Motor neuron (in vitro differentiated cells): ENCODE measurements at regions not wholly inside any gene's neighbourhood (a gene's known extent, or its start where the extent isn't known, plus 50 kb on each side); places are given as distances from the start of the nearest gene placed in this dataset.

ENCODE experiments used
- ATAC-seq, 8 experiments: fragments of 200-7000 bp; cut with Tn5 transposase; replicated peaks in 6 of 8; 2 replicates each; pipeline ENCODE4 v1.8.0; 2021; ENCODE audit warnings: mild to moderate bottlenecking in 8 of 8, moderate library complexity in 8 of 8
- H3K27ac ChIP-seq, 2 donors: fragments of 250-450 bp; sonication (Bioruptor Pico); 2 replicates each; pipeline ENCODE4 v1.9.0; 2021; ENCODE audit warnings: antibody characterized with exemption in 2 of 2, mild to moderate bottlenecking in 2 of 2, moderate library complexity in 1 of 2
- H3K4me1 ChIP-seq, 2 donors: fragments of 250-450 bp; sonication (Bioruptor Pico); replicated peaks in 1 of 2; 2 replicates each; pipeline ENCODE4 v1.6.1; 2021; ENCODE audit warnings: antibody characterized with exemption in 2 of 2, mild to moderate bottlenecking in 2 of 2, moderate library complexity in 1 of 2
- H3K4me3 ChIP-seq, 5 donors: fragments of 250-450 bp; sonication (Bioruptor Pico); 2 replicates each; pipeline ENCODE4 v1.9.0; 2021; ENCODE audit warnings: antibody characterized with exemption in 5 of 5, mild to moderate bottlenecking in 5 of 5, moderate library complexity in 4 of 5
- WGBS, 10 experiments: fragments of 450-650 bp; shearing (Covaris generic); methylation state at CpG; one replicate each; pipeline ENCODE4 v1.0.0; 2022; 5-methylcytosine and 5-hydroxymethylcytosine counted together
- in situ Hi-C, 9 experiments: fragments of 400-800 bp; cut with MboI; loops; one replicate each; pipeline ENCODE4 v1.15.0; 2021; ENCODE audit warnings: low sequenced_read_pairs in 9 of 9, low pct_unique_long_range_greater_than_20kb in 2 of 9; ENCODE audit not compliant: unreplicated experiment in 9 of 9

GRCh38 chr3:161156936-161157335 lies 51.8 kb upstream of the B3GALNT1 start:
- no peaks in the 10 kb centered on the region for H3K4me1 ChIP-seq
- ATAC-seq: no peak
- no peak overlapping the region for H3K27ac ChIP-seq
- H3K4me3 ChIP-seq: no peak overlapping the region
- in situ Hi-C loops: no loop called here
- WGBS, 10 experiments: 53 to 92% (median 80%) methylated on average over 1 to 5 of the region's 5 CpGs

- H3K27ac ChIP-seq: no peak overlapping the region
- H3K4me1 ChIP-seq: no peaks in the 10 kb centered on the region
- no peak for ATAC-seq
- 80 to 100% (median 92%) methylated on average over 1 to 15 of the region's 20 CpGs for WGBS, 10 experiments
- no peak overlapping the region for H3K4me3 ChIP-seq
- in situ Hi-C loops: no loop called here
Observed at GRCh38 chr3:161161603-161162002, 56.5 kb upstream of the B3GALNT1 start.

DNA sequence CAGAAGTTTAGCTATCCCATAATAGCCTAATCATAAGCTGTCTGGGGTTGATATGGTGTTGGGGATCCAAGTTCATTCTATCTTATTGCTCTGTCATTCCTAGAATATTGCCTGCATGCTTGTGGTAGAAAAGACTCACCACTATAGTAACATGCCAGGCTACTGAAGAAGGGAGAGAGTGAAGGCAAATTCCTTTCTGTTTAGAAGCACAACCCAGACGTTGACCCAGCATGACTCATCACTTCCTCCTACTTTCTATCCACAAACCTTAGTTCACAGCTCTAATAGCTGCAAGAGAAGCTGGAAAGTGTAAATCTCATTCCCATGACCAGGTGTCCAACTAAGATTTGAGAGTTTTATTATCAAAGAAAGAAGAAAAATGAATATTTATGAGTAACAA lies 57.8 kb upstream of the NMD3 start:
- in situ Hi-C loops: no loop called here
- Histone ChIP-seq H3K4me1 (no peaks in the 10 kb centered on the region), H3K27ac (no peak overlapping the region), H3K4me3 (no peak overlapping the region)
- WGBS, 10 experiments: 0 to 63% (median 33%) methylated on average over 1 of the region's 1 CpG; no CpG with 5 or more reads in 4 of the 10 experiments
- ATAC-seq: peak in 4 of 8 experiments; percentile 19 to 67 (median 44)

GRCh38 chr3:161166051-161166450 lies 55.1 kb upstream of the NMD3 start:
- H3K27ac ChIP-seq: no peak overlapping the region
- ATAC-seq: no peak
- 71 to 100% (median 96%) methylated on average over 1 to 4 of the region's 4 CpGs; no CpG with 5 or more reads in 7 of the 10 experiments for WGBS, 10 experiments
- no peaks in the 10 kb centered on the region for H3K4me1 ChIP-seq
- in situ Hi-C loops: no loop called here
- no peak overlapping the region for H3K4me3 ChIP-seq

- 12 to 100% (median 63%) methylated on average over 1 to 2 of the region's 2 CpGs; no CpG with 5 or more reads in 3 of the 10 experiments for WGBS, 10 experiments
- ATAC-seq: peak in 2 of 8 experiments; percentile 95 to 99
- Histone ChIP-seq H3K4me3 (no peak overlapping the region), H3K4me1 (no peaks in the 10 kb centered on the region), H3K27ac (no peak overlapping the region)
- in situ Hi-C loops: no loop called here
Observed at GRCh38 chr3:161171113-161171512, 50.0 kb upstream of the NMD3 start.
